GM21737 (cell line): ENCODE measurements at regions not wholly inside any gene's neighbourhood (a gene's known extent, or its start where the extent isn't known, plus 50 kb on each side); places are given as distances from the start of the nearest gene placed in this dataset.

ENCODE experiments used
- ATAC-seq: cut with Tn5 transposase; IDR thresholded peaks from one replicate; pipeline ENCODE4 v1.9.1; 2021; ENCODE audit warnings: mild to moderate bottlenecking, moderate library complexity; ENCODE audit not compliant: unreplicated experiment

DNA sequence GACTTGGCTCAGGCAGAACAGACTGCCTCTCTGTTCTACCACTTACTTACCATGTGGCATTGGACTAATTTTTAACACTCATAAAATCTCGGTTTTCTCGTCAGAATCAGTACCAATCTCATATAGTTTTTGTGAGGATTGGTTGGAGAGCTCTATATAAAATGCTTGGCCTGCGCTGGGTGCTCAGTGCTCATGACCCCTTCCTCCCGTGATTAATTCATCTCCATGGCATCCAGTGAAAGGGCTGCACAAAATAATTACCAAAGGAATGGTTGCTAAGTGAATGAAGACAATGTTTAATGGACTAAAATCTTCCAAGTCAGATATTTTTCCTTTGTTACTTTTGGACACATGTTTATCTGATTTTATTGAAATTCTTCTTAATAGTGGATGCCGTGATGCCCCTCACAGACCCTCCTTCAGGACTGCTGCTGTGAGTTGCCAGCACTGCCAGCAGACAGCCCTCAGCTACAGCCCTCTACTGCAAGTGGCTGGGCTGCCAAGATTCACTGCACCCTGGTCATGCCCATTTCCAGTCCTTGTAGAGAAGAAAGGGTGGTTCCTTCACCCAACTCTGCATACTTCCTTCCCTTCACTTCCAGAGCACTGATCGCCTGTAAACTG, 436.5 kb downstream of the LMO4 start:
- no peak for ATAC-seq

DNA sequence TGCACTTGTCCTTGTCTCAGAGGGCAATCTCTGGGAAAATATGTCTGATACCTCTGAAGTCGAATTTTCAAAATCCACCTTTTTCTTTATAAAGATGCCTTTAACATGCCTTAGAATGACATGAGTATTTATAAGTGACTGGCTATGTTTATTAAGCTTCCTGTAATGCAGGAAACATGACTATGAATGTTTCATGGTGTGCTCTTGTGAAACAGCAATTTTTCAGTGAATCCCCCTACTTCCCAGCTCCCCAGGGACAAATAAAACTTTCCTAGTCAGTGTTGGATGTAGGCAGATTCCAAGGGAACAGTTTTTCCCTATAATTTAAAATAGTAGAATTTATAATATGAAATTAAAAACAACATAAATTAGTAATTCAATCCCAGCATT, 437.0 kb downstream of the LMO4 start:
- ATAC-seq: no peak

DNA sequence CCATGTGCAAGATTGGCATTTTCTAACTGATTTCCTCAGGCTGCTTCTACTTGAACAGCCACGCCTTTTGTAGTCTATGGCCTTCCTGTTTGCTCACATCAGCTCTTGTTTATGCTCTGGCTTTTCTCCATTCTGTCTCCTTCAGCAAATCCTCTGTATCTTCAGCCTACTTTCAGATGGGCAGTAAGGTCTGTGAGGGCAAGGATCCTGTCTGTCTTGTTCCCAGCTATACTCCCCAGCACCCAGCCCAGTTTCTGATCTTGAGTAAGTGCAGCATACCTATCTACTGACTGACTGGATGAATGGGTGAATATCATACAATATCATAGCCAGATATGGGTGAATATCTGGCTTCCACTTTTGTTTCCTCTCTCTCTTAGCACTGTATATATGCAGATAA, 438.1 kb downstream of the LMO4 start:
- ATAC-seq: no peak

DNA sequence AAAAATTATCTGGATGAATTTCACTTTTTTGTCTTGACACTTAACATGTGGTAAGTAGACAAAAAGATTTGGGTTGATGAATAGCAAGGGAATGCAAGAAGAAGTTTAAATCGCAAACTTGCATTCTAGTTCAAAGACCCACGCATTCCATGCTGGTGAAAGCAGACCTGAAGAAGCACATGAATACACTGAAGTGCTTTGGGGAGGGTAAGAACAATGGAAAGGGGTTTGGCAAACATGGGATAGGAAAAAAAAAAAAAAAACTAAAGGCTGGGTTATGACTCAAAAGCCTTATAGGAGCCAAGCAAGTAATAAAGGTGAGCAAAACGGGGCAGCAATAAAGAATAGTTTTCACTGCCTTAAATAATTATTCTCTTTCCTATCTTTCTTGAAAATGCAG, 450.2 kb downstream of the LMO4 start:
- no peak for ATAC-seq

DNA sequence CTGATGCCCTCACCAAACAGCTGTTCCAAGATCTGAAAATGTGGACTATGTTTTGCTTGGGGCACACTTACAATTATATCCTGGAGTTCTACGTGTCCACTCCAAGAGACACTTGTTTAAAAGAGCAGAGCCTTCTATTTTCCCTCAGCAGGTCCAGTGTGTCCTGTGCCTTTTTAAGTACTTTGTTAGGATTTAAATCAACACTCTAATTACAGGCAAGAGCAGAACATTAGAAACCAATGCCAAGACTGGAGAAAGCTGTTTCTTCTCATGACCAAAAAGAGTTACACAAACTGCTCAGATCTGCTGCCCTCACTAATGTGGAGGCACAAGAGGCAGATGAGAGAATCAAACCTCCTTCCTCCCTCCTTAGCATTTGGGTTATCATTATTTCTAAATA, 452.9 kb downstream of the LMO4 start:
- no peak for ATAC-seq

DNA sequence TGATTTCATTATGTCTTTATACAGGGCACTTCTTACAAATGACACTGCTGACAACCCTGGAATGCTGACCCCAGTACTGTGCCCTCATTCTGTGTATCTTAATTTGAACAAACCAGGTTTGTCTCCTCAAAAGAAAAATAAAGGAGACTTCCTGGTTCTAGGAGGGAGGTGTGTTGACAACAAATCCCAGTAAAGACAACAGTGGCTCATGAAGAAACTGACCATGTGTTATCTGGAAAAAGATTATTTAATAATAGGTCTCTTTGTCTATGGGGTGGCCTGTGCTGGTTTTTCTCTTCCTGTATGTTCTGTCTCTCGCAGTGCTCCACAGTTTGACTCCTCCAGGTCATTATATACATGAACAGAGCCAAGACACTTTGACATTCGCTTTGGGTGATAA, 454.6 kb downstream of the LMO4 start:
- no peak for ATAC-seq

DNA sequence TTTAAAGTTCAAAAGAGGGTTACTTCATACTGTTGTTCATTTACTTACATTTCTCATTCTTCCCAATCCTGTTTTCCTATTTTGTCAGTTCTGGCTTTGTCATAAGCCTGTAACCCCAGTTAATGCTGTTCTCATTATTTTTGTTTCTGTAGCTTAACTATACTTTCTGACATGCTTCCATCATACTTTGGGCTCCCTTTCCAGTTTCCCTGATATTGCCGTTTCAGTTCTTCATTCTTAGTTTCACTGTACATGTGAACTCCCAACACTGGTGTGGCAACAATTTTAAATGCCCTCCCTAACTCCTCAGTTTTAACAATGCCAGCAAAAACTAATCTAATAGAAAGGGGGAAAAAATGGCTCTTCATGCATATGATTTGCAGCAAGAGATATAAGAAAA, 456.7 kb downstream of the LMO4 start:
- no peak for ATAC-seq

DNA sequence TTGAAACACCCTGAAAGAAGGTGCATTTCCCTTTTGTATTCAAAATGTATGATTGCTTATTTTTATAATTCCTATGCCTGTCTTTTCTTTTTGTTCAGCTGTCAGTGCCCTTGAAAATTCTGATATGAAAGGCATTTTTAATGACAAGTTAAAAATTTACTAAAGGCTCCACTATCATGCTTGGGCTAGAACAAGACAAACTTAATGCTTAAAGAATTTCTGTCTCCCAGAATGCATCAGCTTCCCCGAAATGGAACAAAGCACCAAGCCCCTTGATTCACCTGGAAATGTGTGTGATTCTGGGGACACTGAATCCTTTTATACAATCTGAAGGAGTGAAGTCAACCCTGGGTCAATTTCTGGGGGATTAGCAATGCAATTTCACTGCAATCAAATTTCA, 457.5 kb downstream of the LMO4 start:
- no peak for ATAC-seq

DNA sequence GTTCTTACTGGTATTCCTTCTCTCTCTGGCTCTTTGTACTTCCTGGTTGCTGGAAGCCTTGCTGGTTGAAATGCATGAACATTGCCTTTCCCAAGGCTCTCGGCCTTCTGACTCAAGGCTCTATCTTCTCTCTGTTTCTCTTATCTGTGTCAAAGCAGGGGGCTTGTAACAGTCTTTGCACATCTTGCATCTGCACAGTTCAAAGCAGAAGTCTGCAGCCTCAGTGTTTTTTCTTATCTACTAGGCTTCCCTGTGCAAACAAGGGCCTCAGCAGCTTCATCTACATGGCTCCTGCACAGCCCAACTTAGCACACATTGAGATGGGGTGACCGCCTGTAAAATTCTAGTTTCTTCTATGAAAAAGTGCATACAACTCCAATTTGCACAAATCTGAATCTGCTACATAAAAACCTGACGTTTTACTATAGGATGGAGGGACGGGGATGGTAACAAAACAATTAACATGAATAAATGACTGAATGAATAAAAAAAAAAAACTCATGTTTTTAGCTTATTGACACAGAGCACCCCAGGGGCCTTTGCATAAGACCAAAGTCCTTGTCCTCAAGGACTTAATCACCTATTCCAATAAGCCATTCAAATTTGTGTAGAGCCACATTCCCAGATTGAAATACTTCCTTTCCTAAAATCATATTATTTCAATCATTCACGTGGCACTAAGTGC, 458.3 kb downstream of the LMO4 start:
- no peak for ATAC-seq

DNA sequence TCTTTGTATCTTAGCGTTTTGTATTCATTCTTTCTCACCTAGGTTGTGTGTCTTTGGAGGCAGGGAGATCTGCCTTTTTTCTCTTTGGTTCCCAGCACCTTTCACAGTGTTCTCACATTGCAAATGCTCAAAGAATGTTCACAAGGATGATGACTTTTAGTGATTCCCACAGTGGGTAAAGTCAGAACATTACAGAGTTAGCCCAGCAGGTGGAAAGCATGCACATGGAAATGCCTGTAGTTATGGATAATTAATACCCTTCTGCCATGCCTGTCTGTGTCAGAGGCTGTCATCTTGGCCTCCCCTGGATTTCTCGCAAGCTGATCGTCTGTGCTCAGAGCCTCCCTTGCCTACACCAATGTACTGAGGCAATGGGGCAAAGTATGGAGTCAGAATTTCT, 458.9 kb downstream of the LMO4 start:
- no peak for ATAC-seq

DNA sequence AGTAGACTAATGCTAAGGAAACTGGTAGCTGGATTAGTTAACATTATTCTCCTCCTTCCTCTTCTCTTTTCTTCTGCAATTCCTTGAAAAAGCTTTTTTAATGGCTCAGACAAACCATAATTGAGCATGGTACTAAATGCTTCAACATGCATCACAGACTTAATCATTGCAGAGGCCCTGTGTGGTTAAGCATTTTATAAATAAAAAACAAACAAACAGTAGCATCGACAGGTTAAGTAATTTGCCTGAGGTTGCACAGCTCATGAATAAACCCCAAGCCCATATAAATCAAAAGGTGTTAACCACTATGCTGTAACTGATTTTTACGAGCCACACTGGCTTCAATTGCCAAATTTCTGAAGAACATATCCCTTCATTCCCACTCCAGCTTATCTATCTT, 462.1 kb downstream of the LMO4 start:
- no peak for ATAC-seq

DNA sequence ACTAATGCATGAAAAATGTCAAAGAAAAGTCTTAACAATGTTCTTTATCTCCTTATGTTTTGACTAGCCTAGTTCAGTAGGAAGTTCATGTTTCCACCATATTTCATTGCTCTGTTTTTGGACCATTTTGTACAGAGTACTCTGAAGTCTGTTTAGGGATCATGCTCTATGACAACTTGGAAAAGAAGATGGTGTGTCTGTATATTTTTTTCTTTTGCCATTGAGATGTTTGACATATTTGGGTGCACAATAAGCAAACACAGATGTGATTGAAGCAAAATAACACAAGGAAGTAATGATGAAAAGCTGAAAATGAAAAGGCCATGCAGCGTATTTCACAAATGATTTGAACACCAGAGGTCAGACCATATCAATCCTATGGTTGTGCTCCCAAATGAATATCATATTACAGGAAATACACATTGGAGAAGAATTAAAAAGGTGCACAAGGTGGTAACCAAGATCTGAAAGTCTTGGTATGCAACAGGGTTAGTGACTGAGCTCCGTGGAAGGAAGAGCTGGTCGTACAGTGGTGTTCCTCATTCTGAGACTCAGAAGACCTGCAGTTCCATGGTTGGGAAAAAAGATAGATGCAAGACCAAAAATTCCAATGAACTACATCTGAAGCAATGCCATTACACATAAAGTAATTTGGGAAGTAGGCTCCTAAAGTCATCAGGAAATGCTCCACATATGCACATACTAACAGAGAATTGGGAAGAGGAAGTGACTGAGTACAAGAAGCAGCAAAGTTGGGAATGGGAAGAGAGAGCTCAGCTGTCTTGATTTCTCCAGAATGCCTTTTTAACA, 463.5 kb downstream of the LMO4 start:
- ATAC-seq: no peak

DNA sequence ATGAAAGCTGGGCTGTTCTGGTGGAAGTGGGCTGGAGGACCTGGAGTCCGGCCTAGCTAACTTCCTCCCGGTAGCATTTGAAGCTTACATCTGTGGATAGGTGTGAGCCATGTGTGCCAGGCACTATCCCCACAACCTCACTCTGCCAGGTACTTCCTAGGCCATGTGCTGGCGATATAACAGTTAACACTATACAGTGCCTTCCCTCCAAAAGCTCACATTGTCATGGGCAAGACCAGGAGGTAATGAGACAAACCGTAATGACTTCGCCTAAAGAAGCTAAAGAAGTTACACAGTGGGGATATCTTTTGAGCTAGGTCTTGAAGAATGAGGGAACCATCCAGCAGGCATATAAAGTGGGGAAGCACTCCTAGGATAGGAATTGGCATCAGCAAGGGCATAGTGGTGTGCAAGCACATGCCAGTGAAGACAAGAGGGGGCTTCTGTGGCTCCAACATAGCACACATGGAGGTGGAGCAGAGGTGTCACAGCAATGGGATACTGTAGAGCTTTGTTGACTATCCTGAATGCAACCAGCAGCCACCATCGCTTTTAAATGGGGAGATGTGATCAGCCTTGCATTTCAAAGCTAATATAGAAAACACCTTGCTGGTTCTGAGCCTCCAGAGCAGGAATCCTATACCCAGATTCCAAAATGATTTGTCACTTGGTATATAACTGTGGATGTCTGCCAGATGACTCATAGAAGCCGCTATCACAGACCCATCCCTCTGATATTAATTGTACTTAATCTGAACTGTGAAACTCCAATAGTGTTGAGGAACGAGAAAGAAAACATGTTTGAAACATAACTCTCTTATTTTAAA, 466.3 kb downstream of the LMO4 start:
- no peak for ATAC-seq

DNA sequence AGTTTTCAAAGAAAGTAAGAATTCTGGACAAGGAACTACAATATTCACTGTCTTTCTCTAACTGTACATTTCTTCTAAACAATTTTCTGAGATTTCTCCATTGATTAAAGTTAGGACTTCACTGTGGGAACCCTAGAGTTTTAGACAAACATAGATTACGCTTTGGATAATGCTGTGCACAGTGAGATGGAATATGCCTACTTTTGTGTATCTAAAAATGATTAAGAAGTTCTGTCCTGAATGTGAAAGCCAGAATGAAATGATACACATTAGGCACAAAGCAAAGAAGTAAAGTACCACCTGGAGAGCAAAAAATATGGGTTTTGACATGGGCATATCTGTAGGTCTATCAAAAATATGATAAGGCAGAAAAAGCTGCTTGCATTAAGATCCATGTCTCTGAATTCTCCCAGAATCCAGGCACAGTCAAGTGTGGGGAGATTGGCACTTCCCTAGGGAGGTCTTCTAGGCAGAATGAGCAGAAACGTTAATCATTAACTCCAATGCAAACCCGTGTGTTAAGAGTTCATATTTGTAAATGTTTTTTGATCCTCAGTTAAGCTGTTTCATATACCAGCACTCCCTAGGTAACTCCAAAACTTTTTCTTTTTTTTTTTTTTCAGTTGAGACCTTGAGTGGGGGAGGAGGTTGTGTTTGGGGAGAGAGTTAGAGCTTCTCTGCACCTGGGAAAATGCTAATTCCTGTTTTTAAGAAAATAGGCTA, 467.1 kb downstream of the LMO4 start:
- no peak for ATAC-seq

DNA sequence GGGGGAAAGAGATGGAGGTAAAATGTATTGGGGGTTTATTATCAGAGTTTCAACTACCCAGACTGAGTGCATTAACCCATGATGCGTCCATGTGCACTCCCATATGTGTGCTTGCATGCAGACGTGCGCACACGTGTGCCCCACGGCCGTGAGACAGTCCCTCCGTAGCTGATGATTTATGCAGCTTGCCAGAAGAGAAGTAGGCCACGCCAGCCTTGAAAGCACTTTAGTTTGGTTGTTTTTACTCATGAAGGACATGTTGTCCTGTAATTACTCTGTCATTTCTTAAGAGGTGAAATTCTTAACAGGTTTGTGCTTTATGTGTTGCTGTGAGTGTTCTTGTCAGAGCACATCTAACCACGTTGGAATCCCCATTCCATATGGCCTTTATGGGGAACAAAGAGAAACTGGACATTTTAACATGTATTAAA, 467.8 kb downstream of the LMO4 start:
- no peak for ATAC-seq

DNA sequence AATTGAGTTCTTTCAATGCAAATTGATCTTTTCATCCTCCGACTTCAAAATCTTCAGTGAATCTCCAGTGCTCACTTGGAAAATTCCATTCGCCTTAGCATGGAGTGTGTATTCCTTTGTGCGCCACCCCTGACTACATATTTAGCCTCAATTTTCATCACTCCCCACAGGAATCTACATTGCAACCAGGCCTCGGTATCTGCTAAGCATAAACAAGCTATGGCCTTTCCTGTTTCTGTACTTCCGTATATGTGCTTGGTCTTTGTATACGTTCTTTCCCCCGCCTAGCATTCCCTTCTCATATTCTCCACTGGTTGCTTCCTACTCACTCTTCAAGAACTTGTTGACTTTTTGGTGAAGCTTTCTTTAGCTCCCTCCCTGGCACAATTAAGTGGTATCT, 470.8 kb downstream of the LMO4 start:
- ATAC-seq: no peak

DNA sequence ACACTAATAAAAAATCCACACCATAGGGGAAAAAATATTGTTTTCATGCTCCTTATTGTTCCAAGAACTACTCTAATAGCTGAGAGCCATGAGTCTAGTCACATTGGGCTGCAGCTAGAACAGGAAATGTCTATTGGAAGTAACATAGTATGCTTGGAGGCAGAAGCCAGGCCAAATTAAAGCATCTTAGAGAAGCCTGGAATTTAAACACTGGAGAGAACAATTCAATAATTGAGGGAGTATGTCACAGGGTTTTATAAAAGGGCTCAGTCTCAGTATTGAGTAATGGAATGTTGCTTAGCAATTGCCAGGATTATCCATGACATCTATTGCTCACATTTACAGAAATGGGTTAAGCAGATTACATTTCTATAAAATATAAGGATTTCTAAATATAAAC, 471.3 kb downstream of the LMO4 start:
- ATAC-seq: no peak

DNA sequence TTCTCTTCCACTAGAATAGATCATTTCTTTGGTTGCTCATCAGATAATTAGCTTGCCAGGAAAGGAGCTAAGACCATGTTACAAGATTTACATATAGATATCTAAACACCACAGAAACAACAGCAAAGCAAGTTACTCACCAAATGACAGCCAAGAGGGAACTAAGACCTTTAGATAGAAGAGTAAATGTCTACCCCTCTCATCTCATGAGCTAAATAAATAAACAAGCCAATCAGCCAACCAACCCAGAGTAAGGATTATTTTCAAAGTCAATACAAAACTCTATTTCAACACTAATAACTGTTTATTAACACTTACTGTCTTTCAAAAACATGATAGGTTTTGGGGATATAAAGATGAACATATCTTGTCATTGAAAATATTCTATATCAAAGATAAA, 474.7 kb downstream of the LMO4 start:
- ATAC-seq: no peak

DNA sequence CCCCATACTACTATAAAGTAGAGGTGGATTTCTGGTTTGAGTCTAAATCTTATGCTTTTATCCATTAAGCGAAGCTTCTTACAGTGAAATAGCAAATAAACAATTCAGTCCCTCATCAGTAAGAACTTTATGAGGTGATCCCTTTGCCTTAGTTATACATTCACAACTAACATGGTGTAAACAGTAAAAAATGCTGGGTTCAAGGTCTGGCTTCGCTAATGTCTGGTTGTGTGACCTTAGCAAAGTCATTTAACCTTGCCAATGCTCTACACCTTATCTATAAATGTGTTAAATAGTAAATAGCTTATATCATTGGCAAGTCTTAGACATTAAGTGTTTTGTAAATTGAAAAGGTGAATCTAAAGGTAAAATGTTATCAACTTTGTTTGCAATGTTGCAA, 475.4 kb downstream of the LMO4 start:
- ATAC-seq: no peak

DNA sequence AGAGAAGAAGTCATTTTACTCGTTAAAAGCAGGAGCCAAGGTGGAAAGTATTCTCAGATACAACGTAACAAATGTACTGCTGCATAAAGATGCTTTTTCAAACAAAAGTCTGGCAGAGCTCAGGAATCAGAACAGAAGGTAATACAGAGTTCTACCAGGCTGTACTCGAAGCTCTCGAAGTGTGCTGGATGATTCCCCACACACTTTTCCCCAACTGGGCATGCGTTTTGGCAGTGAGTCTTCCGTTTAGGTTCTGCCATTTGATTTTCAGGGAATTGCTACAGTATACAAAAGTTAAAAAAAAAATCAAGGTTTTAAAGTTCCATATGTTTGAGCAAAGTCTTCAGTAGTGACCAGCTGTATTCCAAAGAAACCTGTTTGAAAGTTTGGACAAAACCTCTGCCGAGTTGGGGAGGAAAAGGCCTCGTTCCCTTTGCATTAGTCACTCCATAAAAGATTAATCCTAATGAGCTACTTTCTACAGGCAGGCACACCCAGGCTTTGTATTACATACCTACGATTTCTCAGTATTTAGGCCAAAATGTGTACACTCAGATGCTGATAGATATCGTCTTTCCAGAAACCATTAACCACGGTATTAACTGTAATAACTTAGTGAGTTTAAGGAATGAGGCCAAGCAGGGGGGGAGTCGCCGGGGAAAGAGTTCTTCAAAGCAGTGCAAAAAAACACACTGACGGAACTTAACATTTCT, 477.1 kb downstream of the LMO4 start:
- ATAC-seq: no peak
